IMR-90 (cell line): ENCODE measurements at regions not wholly inside any gene's neighbourhood (a gene's known extent, or its start where the extent isn't known, plus 50 kb on each side); places are given as distances from the start of the nearest gene placed in this dataset.

ENCODE experiments used
- ATAC-seq: fragments of 200-7000 bp; cut with Tn5 transposase; 2 replicates; pipeline ENCODE4 v1.9.1; 2020; ENCODE audit warnings: low read depth, mild to moderate bottlenecking, moderate library complexity
- BruUV-seq: library from RNA; stranded (reverse); fragments of 400-500 nt; replicated peaks from 2 replicates; lab custom pipeline; 2021; lab: Mats Ljungman, UMichigan
- CTCF ChIA-PET: fragments of 300-600 bp; formaldehyde crosslinking; extraction: SDS; loops from one replicate; lab custom pipeline; 2021; ENCODE audit warnings: antibody characterized with exemption; lab: Yijun Ruan, JAX
- POLR2A ChIA-PET: fragments of 300-600 bp; sonication (Branson Sonifier 250); formaldehyde crosslinking; loops from one replicate; lab custom pipeline; 2022; ENCODE audit warnings: antibody characterized with exemption; ENCODE audit not compliant: unreplicated experiment; lab: Charles Lee
- DNase-seq: peaks from one replicate; pipeline ENCODE4 v3.0.0; 2013
- H2AFZ ChIP-seq: replicated peaks from 2 replicates; pipeline ENCODE3; 2013; ENCODE audit warnings: low read length, mild to moderate bottlenecking; ENCODE audit not compliant: poor library complexity
- H2AK5ac ChIP-seq: 2 replicates; pipeline ENCODE4 v1.6.1; 2013; ENCODE audit warnings: low read depth, low read length, inconsistent platforms
- H2AK9ac ChIP-seq: replicated peaks from 2 replicates; pipeline ENCODE3; 2013; ENCODE audit warnings: mild to moderate bottlenecking, low read depth, low read length, moderate library complexity; ENCODE audit not compliant: poor library complexity
- H2BK120ac ChIP-seq: 2 replicates; pipeline ENCODE4 v1.6.1; 2013; ENCODE audit warnings: low read depth, low read length, inconsistent platforms
- H2BK15ac ChIP-seq: 3 replicates; pipeline ENCODE4 v1.6.1; 2013; ENCODE audit warnings: low read depth, low read length, inconsistent platforms
- H2BK20ac ChIP-seq: 2 replicates; pipeline ENCODE4 v1.6.1; 2013; ENCODE audit warnings: low read depth, mild to moderate bottlenecking, inconsistent platforms, low read length, moderate library complexity
- H2BK5ac ChIP-seq: 2 replicates; pipeline ENCODE4 v1.6.1; 2013; ENCODE audit warnings: mild to moderate bottlenecking, low read depth, low read length, inconsistent platforms; ENCODE audit not compliant: poor library complexity, severe bottlenecking
- H3K14ac ChIP-seq: replicated peaks from 2 replicates; pipeline ENCODE4 v1.6.1; 2013; ENCODE audit warnings: low read depth, low read length, inconsistent platforms
- H3K18ac ChIP-seq: 2 replicates; pipeline ENCODE4 v1.6.1; 2013; ENCODE audit warnings: low read depth, low read length, control low read depth
- H3K23ac ChIP-seq: 2 replicates; pipeline ENCODE4 v1.6.1; 2013; ENCODE audit warnings: low read depth, low read length, inconsistent platforms
- H3K27ac ChIP-seq: 2 replicates; pipeline ENCODE4 v1.5.1; 2013; ENCODE audit warnings: mild to moderate bottlenecking, control low read depth, low read length; ENCODE audit not compliant: insufficient read depth
- H3K27me3 ChIP-seq: 2 replicates; pipeline ENCODE4 v1.6.1; 2013; ENCODE audit warnings: low read length; ENCODE audit not compliant: control insufficient read depth, insufficient read depth
- H3K36me3 ChIP-seq: 2 replicates; pipeline ENCODE4 v1.6.1; 2013; ENCODE audit warnings: low read length, mixed read lengths; ENCODE audit not compliant: control insufficient read depth, insufficient read depth
- H3K4ac ChIP-seq: 2 replicates; pipeline ENCODE4 v1.6.1; 2013; ENCODE audit warnings: low read depth, low read length, inconsistent platforms
- H3K4me1 ChIP-seq: 2 replicates; pipeline ENCODE4 v1.6.1; 2013; ENCODE audit warnings: low read length, mixed read lengths; ENCODE audit not compliant: control insufficient read depth, insufficient read depth
- H3K4me2 ChIP-seq: 2 replicates; pipeline ENCODE4 v1.6.1; 2013; ENCODE audit warnings: low read depth, mild to moderate bottlenecking, control low read depth, low read length, moderate library complexity
- H3K4me3 ChIP-seq: 2 replicates; pipeline ENCODE4 v1.5.1; 2013; ENCODE audit warnings: low read depth, mild to moderate bottlenecking, control low read depth, low read length, moderate library complexity; ENCODE audit not compliant: insufficient read depth
- H3K56ac ChIP-seq: 2 replicates; pipeline ENCODE4 v1.6.1; 2013; ENCODE audit warnings: low read length, inconsistent platforms; ENCODE audit not compliant: insufficient read depth; ENCODE audit errors: extremely low read depth
- H3K79me1 ChIP-seq, 2 experiments: 2 replicates each; pipeline ENCODE4 v1.6.1; 2013; ENCODE audit warnings: low read length in 2 of 2, inconsistent platforms in 1 of 2, low read depth in 1 of 2
- H3K9ac ChIP-seq: 2 replicates; pipeline ENCODE4 v1.6.1; 2013; ENCODE audit warnings: low read depth, low read length, control low read depth
- H3K9me1 ChIP-seq: 2 replicates; pipeline ENCODE4 v1.6.1; 2013; ENCODE audit warnings: low read length, inconsistent platforms; ENCODE audit not compliant: insufficient read depth
- H3K9me3 ChIP-seq: 2 replicates; pipeline ENCODE4 v1.6.1; 2013; ENCODE audit warnings: low read length; ENCODE audit not compliant: control insufficient read depth, insufficient read depth
- H4K20me1 ChIP-seq: 2 replicates; pipeline ENCODE4 v1.6.1; 2013; ENCODE audit warnings: low read length, inconsistent platforms; ENCODE audit not compliant: insufficient read depth
- H4K5ac ChIP-seq: 2 replicates; pipeline ENCODE4 v1.6.1; 2013; ENCODE audit warnings: mild to moderate bottlenecking, low read depth, low read length, control low read depth
- H4K8ac ChIP-seq, 2 experiments: 2 replicates each; pipeline ENCODE4 v1.6.1; 2013; ENCODE audit warnings: low read depth in 2 of 2, low read length in 2 of 2, control low read depth in 1 of 2, inconsistent platforms in 1 of 2
- H4K91ac ChIP-seq: 2 replicates; pipeline ENCODE4 v1.6.1; 2013; ENCODE audit warnings: low read depth, low read length, inconsistent platforms; ENCODE audit not compliant: insufficient read depth
- CEBPB ChIP-seq: IDR thresholded peaks from 2 replicates; pipeline ENCODE4 v1.6.1; 2012; ENCODE audit warnings: low read depth, low read length, improper control_type of control experiment
- CTCF ChIP-seq: conservative IDR thresholded peaks from 2 replicates; pipeline ENCODE4 v1.5.1; 2012; ENCODE audit warnings: mild to moderate bottlenecking, low read depth, low read length, improper control_type of control experiment
- RAD21 ChIP-seq: IDR thresholded peaks from 2 replicates; pipeline ENCODE4 v1.6.1; 2012; ENCODE audit warnings: low read length, improper control_type of control experiment
- SMC3 ChIP-seq: fragments of 150-350 bp; IDR thresholded peaks from 2 replicates; pipeline ENCODE4 v1.6.1; 2016; ENCODE audit warnings: low read depth, mild to moderate bottlenecking, antibody characterized with exemption, low read length, moderate library complexity
- WGBS, 2 experiments: methylation state at CpG; one replicate each; pipeline versions ENCODE4 v1.1.5 to v1.1.7; 2013; ENCODE audit warnings: missing lambda C conversion rate in 2 of 2; ENCODE audit not compliant: insufficient read length in 1 of 2; ENCODE audit errors: extremely low coverage in 2 of 2; 5-methylcytosine and 5-hydroxymethylcytosine counted together
- dilution Hi-C: fragments of 300-500 bp; cut with HindIII; formaldehyde crosslinking; loops from one replicate; pipeline ENCODE4 v1.14.3; 2018; ENCODE audit warnings: low sequenced_read_pairs; ENCODE audit not compliant: unreplicated experiment
- in situ Hi-C: fragments of 300-500 bp; cut with MboI; formaldehyde crosslinking; loops from 3 replicates; pipeline ENCODE4 v1.14.3; 2019; ENCODE audit warnings: low sequenced_read_pairs, inconsistent platforms, mixed read lengths
- intact Hi-C: fragments of 100-400 bp; cut with micrococcal nuclease; formaldehyde crosslinking; loops from 2 replicates; pipeline ENCODE4 v1.10.0; 2022

- dilution Hi-C loops = no loop called here
- H3K14ac ChIP-seq = no peak overlapping the region
- H4K20me1 ChIP-seq = no peaks in the 10 kb centered on the region
- no peak overlapping the region for H3K18ac ChIP-seq
- H2AK5ac ChIP-seq = no peak overlapping the region
- in situ Hi-C loops = no loop called here
- DNase-seq = peak; percentile 20
- ATAC-seq = peak; percentile 46; the same call in 1 of the 2 replicates
- H3K9me3 ChIP-seq = no peaks in the 10 kb centered on the region
- H2BK5ac ChIP-seq = no peak overlapping the region
- H2BK120ac ChIP-seq = no peak overlapping the region
- H3K56ac ChIP-seq = no peak overlapping the region
- intact Hi-C loops = loop anchor here (2.0 kb wide), 1 partner anchor 58 kb away; no protein-coding TSS in a partner anchor
- H3K27me3 ChIP-seq = no peaks in the 10 kb centered on the region
- H3K9ac ChIP-seq = no peak overlapping the region
- no peak overlapping the region for H2AK9ac ChIP-seq
- H4K8ac ChIP-seq = no peak overlapping the region
- H2BK20ac ChIP-seq = 0 out of 2 replicates have a peak overlapping the region, but pooled peaks have one; percentile 45
- H3K23ac ChIP-seq = no peak overlapping the region
- H4K5ac ChIP-seq = no peak overlapping the region
- no peak overlapping the region for H3K4ac ChIP-seq
- H3K79me1 ChIP-seq = no peaks in the 10 kb centered on the region
- H2AFZ ChIP-seq = no peak overlapping the region
- CTCF ChIA-PET = interaction anchor here (0.6 to 3.1 kb wide), 7 partner anchors 10 to 753 kb away, joined by 3 to 28 read pairs (median 4); no protein-coding TSS in a partner anchor
- 0 out of 2 replicates have a peak, but pooled peaks cover 3% of the 10 kb centered on the region for H3K9me1 ChIP-seq
- WGBS, 2 experiments = no CpG with 5 or more reads among the region's 2 CpGs
- H4K91ac ChIP-seq = no peak overlapping the region
- no peak overlapping the region for H3K4me2 ChIP-seq
- BruUV-seq = no TSS peak
- peak; percentile 53 for TF ChIP-seq CTCF
- peak; percentile 39 for TF ChIP-seq RAD21
- TF ChIP-seq SMC3 = peak; percentile 61
- no peak for TF ChIP-seq CEBPB
- H3K4me1 ChIP-seq = peaks cover 2% of the 10 kb centered on the region; the same call in 1 of the 2 replicates
- H2BK15ac ChIP-seq = no peak overlapping the region
- H3K36me3 ChIP-seq = no peaks in the 10 kb centered on the region
- H3K4me3 ChIP-seq = no peak overlapping the region
- POLR2A ChIA-PET = no interaction called here
- no peak overlapping the region for H3K27ac ChIP-seq
Measured at GRCh38 chr2:161004379-161004778, 155.8 kb upstream of the TANK start.
